Activated naive CD8-positive, alpha-beta T cell (primary cell): ENCODE measurements at regions not wholly inside any gene's neighbourhood (a gene's known extent, or its start where the extent isn't known, plus 50 kb on each side); places are given as distances from the start of the nearest gene placed in this dataset.

ENCODE experiments used
- H3K27ac Mint-ChIP-seq: one replicate; pipeline ENCODE4 v1.8.0; 2021; ENCODE audit warnings: mixed read lengths
- H3K27me3 Mint-ChIP-seq: one replicate; pipeline ENCODE4 v1.8.0; 2021; ENCODE audit warnings: mixed read lengths
- H3K36me3 Mint-ChIP-seq: one replicate; pipeline ENCODE4 v1.8.0; 2021; ENCODE audit warnings: mixed read lengths
- H3K4me1 Mint-ChIP-seq: one replicate; pipeline ENCODE4 v1.8.0; 2021; ENCODE audit warnings: low read depth, mixed read lengths
- H3K4me3 Mint-ChIP-seq: one replicate; pipeline ENCODE4 v1.8.0; 2021; ENCODE audit warnings: mild to moderate bottlenecking, mixed read lengths
- H3K9me3 Mint-ChIP-seq: one replicate; pipeline ENCODE4 v1.8.0; 2021; ENCODE audit warnings: low read depth, mixed read lengths

DNA sequence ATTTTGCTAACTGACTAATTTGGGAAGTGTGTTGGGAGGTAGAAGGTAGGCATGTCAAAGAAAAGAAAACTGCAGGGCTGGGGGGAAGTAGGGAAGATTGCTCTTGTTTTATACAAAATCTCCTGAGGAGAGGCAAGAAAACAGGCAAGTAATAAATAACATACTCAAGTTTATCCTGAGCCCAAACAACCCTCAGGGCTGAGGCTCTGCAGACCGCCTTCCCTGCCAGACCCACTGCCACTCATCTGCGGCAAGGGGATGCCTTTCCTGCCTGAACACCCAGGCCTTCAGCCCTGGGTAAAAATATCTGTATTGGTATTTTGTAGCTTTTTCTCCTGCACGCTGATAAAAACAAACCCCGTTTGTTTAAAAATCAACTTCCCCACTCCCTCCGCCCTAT, 399.8 kb upstream of the NFE2L3 start:
- H3K36me3 Mint-ChIP-seq: no peaks in the 10 kb centered on the region
- no peaks in the 10 kb centered on the region for H3K9me3 Mint-ChIP-seq
- no peak overlapping the region for H3K4me3 Mint-ChIP-seq
- H3K27me3 Mint-ChIP-seq: no peaks in the 10 kb centered on the region
- H3K4me1 Mint-ChIP-seq: no peaks in the 10 kb centered on the region
- no peak overlapping the region for H3K27ac Mint-ChIP-seq

DNA sequence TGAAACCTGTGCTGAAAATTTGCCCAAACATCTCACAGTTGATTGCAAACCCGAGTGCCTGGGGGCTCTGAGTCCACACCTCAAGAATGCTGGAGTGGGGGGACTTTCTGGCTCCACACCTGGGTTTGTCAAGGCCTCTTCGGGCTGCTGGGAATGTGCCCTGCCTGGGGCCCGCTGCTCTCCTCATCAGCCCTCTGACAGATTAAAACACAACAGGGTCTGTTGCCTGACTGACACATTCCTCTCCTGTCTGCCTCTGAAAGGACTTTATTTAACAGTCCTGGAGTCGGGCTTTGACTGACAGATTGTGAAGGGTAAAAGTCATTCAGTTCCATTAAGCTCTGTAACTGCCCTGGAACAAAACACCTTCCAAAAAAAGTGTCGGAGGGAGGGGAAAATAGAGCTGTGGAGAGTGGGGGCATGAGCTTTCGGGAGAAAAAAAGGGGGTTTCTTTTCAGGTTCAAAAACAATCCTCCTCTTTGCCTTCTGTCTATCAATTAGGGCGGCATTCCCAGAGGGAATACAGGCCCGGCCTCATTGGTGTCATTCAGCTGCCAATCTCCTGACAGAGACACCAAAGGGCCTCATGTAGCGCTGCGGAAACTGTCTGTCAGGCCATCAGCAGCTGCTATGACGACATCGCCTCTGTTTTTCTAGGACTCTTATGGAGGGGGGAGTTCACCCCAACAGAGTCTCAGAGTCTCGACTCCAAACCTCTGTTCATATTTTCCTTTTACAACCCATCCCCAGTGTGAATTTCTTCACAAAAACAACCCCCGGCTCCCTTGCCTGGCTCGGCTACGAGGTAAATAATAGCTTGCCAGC, 398.8 kb upstream of the NFE2L3 start:
- no peak overlapping the region for H3K4me3 Mint-ChIP-seq
- no peaks in the 10 kb centered on the region for H3K36me3 Mint-ChIP-seq
- no peaks in the 10 kb centered on the region for H3K4me1 Mint-ChIP-seq
- H3K27ac Mint-ChIP-seq: no peak overlapping the region
- H3K9me3 Mint-ChIP-seq: no peaks in the 10 kb centered on the region
- no peaks in the 10 kb centered on the region for H3K27me3 Mint-ChIP-seq

DNA sequence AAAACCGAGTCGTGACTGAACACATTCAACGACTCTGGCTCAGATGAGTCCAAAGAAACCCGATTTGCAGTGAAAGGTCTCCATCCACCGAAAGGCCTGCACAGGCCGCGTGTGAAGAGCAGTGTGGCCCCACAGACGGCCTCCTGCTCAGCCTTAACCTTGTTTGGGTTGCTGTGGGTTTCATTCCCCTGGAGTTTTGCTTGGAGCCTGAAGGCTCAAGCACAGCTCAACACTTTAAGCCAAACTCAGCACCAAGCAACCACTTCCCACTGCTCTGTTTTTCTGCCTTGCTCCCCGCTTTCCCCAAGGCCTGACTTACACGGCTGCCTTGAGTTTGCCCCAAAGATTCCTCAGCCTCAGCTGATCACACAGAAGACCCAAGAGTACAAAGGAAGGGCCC, 398.2 kb upstream of the NFE2L3 start:
- no peak overlapping the region for H3K4me3 Mint-ChIP-seq
- H3K9me3 Mint-ChIP-seq: no peaks in the 10 kb centered on the region
- H3K36me3 Mint-ChIP-seq: no peaks in the 10 kb centered on the region
- no peak overlapping the region for H3K27ac Mint-ChIP-seq
- no peaks in the 10 kb centered on the region for H3K4me1 Mint-ChIP-seq
- H3K27me3 Mint-ChIP-seq: no peaks in the 10 kb centered on the region

DNA sequence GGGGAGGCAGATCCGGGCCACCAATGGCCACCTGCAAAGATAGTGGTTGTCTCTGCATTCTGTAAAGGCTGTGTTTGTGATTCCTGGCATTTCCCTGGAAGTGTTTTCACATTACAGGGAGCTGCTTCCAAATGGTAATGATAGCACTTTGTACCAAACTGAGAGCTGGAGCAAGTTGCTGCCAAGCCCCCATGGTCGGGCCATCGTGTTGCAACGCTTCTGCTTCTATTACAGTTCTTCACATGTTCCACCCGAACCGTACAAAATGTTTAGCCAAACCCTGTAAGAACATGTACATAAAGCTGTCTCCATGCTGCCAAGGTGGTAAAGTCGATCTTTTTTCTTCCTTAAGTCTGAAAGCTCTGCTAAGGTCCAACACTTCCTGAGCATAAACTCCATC, 397.7 kb upstream of the NFE2L3 start:
- Mint-ChIP-seq H3K27ac (no peak overlapping the region), H3K36me3 (no peaks in the 10 kb centered on the region), H3K9me3 (no peaks in the 10 kb centered on the region), H3K4me1 (no peaks in the 10 kb centered on the region), H3K27me3 (no peaks in the 10 kb centered on the region), H3K4me3 (no peak overlapping the region)

DNA sequence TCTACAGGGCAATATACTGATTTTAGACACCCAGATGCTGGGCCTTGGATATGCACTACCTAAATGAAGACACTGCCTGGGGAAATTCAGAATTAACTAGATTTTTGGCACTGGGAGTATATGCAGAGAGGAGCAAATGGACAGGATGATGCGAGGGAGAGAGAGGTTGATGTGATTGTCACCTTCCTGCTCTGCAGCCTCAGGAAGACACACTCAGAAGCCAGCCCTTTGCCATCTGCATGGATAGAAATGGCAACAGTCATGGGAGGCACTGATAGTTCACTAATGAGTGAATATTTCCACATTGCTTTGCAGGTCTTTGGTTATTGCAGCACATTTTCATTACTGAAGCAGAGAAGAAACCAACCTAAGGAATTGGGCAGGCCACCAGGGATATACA, 397.2 kb upstream of the NFE2L3 start:
- Mint-ChIP-seq H3K36me3 (no peaks in the 10 kb centered on the region), H3K4me1 (no peaks in the 10 kb centered on the region), H3K9me3 (no peaks in the 10 kb centered on the region), H3K4me3 (no peak overlapping the region), H3K27me3 (no peaks in the 10 kb centered on the region), H3K27ac (no peak overlapping the region)

DNA sequence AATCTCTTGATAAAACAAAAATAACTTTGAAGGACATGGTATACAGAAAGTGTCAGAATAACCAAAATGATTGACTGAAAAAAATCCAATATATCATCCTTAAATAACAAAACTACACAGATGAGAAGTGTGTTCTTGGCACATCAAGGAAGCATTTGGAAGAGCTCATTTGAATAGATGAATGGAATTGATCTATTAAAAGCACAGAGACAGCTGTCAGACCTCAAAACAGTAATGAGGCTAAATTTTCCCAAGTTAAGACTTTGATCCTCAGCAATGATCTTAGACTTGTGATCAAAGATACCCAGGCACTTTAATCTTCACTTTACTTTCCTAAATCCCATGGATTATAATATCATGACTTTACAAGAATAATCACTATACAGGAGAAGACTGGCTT, 395.4 kb upstream of the NFE2L3 start:
- no peak overlapping the region for H3K27ac Mint-ChIP-seq
- no peaks in the 10 kb centered on the region for H3K4me1 Mint-ChIP-seq
- H3K36me3 Mint-ChIP-seq: no peaks in the 10 kb centered on the region
- no peak overlapping the region for H3K4me3 Mint-ChIP-seq
- peaks cover 2% of the 10 kb centered on the region for H3K27me3 Mint-ChIP-seq
- no peaks in the 10 kb centered on the region for H3K9me3 Mint-ChIP-seq

DNA sequence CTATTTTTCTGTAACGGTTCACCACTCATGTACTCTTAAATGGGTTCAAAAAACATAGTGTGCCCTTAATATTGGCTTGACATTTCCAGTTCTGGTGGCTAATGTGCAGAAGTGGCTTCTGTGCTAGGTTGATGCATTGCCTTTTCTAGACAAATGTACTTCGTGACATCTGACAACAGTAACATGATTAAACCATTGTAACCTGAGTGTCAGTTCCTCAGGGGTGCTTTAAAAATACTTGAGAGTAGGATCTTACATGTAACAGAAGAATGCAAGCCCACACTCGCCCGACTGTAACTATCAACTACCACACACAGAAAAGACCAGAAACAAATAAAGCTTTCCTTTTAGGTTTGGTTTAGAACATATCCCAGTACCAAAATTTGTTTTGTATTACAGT, 393.4 kb upstream of the NFE2L3 start:
- Mint-ChIP-seq H3K9me3 (no peaks in the 10 kb centered on the region), H3K36me3 (no peaks in the 10 kb centered on the region), H3K4me3 (no peak overlapping the region), H3K27me3 (peaks cover 5% of the 10 kb centered on the region), H3K4me1 (no peaks in the 10 kb centered on the region), H3K27ac (no peak overlapping the region)

DNA sequence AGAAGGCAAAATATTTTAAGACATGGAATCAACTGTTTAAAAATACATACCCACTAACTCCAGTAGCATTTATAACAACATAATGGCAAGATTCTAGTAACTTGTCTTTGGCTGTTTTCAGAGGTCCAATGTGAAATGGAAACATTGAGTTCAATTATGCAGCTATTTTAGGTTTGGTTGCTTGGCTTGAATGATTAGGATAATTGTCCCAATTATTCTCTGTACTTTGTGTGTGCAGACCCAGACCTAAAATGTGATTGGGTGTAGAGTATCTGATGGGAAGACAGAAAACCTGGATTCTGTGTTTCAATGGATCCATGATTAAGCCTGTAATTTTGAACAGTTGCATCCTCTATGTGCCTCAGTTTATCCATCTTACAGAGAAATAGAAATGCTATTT, 392.7 kb upstream of the NFE2L3 start:
- Mint-ChIP-seq H3K27me3 (peaks cover 7% of the 10 kb centered on the region), H3K36me3 (no peaks in the 10 kb centered on the region), H3K4me1 (no peaks in the 10 kb centered on the region), H3K9me3 (no peaks in the 10 kb centered on the region), H3K27ac (no peak overlapping the region), H3K4me3 (no peak overlapping the region)

DNA sequence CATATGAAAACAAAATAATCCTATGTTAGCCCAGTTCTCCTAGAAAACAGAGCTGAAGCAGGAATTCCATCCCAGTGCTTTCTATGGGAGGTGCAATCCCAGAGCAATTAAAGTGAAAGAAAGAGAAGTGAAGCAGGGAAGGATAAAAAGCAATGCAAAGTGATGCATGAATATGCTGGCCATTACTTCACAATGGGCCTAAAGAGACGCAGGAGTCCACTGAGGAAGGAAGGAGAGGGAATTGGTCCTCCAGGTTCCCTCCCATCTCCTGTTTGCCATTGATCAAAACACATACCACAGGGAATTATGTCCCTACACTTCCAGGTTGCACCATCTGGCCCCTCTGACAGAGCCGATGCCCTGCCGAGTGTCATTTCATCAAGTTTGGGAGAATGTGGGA, 392.2 kb upstream of the NFE2L3 start:
- peaks cover 7% of the 10 kb centered on the region for H3K27me3 Mint-ChIP-seq
- no peak overlapping the region for H3K27ac Mint-ChIP-seq
- no peaks in the 10 kb centered on the region for H3K36me3 Mint-ChIP-seq
- no peaks in the 10 kb centered on the region for H3K9me3 Mint-ChIP-seq
- no peaks in the 10 kb centered on the region for H3K4me1 Mint-ChIP-seq
- H3K4me3 Mint-ChIP-seq: no peak overlapping the region

DNA sequence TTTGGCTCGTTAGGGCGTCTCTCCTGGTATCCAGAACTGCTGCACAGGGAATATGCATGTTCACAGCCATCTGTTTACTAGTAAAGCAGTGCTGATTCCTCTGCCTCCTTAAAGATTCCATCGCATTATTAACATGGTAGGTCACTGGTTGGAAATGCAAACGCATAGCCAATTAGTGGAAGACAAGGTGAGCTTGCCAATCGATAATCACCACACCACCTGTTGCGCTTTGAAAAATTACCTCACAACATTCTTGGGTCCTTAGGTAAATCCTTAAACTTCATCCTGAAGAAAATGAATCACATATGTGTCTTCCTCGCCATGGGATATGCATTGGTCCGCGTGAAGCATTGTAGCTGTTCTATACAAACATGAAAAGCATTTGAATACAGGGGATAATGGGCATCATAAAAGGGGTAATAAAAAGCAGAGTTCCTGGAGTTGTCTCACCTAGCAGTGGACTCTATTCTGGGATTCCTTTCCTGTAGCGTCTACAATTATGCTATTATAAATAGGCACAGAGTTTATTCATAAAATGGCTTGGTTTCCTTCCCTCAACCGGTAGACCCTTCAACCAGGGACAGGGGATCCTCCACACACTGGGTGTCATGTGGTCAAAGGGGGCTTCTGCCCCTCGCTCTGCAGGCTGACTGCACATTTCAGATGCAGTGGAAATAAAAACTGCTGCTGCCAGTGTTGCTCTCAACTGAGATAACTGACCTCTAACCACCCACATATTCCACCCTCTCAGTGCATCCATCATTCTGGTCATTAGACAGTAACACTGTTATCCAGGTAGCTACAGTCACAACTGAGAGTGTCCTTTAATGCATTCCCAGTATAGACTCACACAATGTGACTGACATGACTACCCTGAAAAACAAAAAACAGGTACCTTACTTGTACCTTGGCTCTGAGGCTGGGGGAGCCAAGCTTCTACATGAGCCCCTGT, 389.2 kb upstream of the NFE2L3 start:
- H3K27ac Mint-ChIP-seq: no peak overlapping the region
- no peaks in the 10 kb centered on the region for H3K4me1 Mint-ChIP-seq
- H3K36me3 Mint-ChIP-seq: no peaks in the 10 kb centered on the region
- no peaks in the 10 kb centered on the region for H3K9me3 Mint-ChIP-seq
- H3K4me3 Mint-ChIP-seq: no peak overlapping the region
- H3K27me3 Mint-ChIP-seq: peaks cover 7% of the 10 kb centered on the region

DNA sequence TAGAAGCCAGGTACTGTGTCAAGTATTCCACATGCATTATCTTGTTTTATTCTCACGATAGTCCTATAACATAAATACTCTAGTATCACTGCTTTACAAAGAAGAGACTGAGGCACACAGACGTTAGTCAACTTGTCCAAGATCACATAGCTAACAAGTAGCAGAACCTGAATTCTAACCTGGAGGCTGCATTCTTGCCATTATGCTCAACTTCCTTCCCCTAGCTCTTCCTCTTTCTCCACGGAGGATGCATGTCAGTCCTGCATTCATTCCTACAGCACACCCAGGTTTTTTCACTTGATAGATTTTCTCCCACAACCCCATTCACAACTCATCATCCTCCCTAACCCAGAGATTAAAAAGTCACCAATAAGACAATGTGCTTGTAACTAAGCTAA, 388.5 kb upstream of the NFE2L3 start:
- Mint-ChIP-seq H3K4me3 (no peak overlapping the region), H3K27me3 (peaks cover 7% of the 10 kb centered on the region), H3K27ac (no peak overlapping the region), H3K36me3 (no peaks in the 10 kb centered on the region), H3K4me1 (no peaks in the 10 kb centered on the region), H3K9me3 (no peaks in the 10 kb centered on the region)

DNA sequence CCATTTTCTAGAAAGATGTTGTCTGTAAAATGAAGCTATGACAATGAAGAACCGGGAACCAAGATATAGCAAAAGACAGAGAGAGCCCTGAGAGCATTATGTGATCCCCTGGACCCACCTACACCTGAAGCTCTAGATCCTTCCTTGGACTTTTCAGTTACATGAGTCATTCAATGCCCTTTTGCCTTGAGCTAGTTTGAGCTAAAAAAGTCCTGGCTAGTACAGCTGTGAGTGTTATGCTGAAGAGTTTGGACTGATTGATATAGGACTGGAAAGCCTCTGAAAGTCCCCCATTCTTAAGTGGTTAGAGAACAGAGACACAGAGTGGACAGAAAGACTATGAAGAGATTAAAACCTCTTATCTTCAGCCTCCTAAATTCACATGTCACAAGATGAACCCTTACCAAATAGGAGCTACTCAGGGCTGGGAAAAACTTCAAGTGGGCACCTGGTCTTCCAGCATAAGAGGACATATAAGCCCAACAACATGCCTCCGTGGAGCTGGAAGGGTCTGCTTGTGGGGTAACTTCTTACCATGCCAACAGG, 386.8 kb upstream of the NFE2L3 start:
- Mint-ChIP-seq H3K9me3 (no peaks in the 10 kb centered on the region), H3K4me3 (no peak overlapping the region), H3K27me3 (peaks cover 7% of the 10 kb centered on the region), H3K36me3 (no peaks in the 10 kb centered on the region), H3K27ac (no peak overlapping the region), H3K4me1 (no peaks in the 10 kb centered on the region)

DNA sequence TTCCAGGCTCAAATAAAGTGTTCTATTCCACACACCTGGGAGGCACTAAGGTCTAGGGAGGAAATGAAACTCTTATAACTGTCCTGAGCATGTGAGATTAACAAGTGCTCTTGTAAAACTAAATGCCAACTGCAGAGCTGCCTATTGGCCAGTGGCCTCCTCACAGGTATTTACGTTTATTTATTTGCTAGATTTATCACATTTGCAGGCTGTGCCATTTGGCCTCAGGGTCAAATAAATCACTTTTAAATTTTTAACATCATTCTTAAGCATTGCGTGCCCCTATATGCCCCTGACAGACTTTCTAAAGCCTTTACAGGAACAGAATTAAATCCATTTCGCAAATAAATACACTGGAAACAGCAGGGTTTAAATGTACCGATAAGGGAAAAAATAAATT, 381.8 kb upstream of the NFE2L3 start:
- Mint-ChIP-seq H3K27ac (no peak overlapping the region), H3K4me3 (no peak overlapping the region), H3K4me1 (no peaks in the 10 kb centered on the region), H3K27me3 (no peaks in the 10 kb centered on the region), H3K9me3 (no peaks in the 10 kb centered on the region), H3K36me3 (no peaks in the 10 kb centered on the region)

DNA sequence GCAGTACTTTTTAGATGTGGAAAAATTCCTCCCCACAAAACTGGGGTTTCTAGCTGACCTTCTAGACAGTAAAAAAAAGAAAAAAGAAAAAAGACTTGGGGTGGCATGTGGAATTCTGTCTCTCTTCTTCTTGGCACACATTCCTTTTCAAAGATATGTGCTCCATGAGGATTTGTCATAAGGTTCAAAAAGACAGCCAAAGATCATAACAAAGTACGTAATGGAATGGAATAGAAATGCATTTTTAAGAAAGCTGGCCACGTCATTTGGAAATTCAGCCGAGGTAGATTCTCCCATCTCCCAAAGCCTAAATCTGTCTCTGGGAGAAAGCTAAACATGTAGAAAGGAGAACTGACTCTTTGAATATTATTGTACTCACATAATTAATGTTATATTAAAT, 381.3 kb upstream of the NFE2L3 start:
- H3K4me3 Mint-ChIP-seq: no peak overlapping the region
- H3K4me1 Mint-ChIP-seq: no peaks in the 10 kb centered on the region
- no peak overlapping the region for H3K27ac Mint-ChIP-seq

DNA sequence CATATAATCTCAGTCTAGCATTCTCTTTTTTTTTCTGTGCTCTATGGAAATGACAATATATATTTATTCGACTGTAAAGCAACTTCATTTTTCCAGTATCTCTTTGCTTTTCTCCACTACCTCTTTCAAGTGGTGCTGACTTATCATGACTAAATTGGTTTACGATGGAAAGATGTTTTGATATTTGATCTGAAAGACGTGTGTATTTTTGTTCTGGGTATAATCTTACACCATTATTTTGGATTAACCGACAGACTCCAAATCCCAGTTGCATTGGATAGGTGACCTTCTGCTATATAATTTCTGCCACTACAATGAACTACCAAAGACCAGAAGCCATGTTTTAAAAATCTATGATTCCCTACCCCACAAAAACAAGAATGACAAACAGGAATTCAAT, 380.5 kb upstream of the NFE2L3 start:
- Mint-ChIP-seq H3K36me3 (no peaks in the 10 kb centered on the region), H3K9me3 (no peaks in the 10 kb centered on the region), H3K27me3 (no peaks in the 10 kb centered on the region), H3K4me1 (no peaks in the 10 kb centered on the region), H3K27ac (no peak overlapping the region), H3K4me3 (no peak overlapping the region)

More for the DNA sequence above, 381.3 kb upstream of the NFE2L3 start:
- no peaks in the 10 kb centered on the region for H3K27me3 Mint-ChIP-seq
- H3K36me3 Mint-ChIP-seq: no peaks in the 10 kb centered on the region
- H3K9me3 Mint-ChIP-seq: no peaks in the 10 kb centered on the region
